ENCODE measurements at regions not wholly inside any gene's neighbourhood (a gene's known extent, or its start where the extent isn't known, plus 50 kb on each side); places are given as distances from the start of the nearest gene placed in this dataset.

- Histone ChIP-seq H3K14ac (ENCODE audit: insufficient read length) (no peak overlapping the region), H4K8ac (ENCODE audit: extremely low read depth, insufficient read depth, low read length) (no peak overlapping the region), H3K27me3 (replicated peaks in 1 of 4; ENCODE audit: control insufficient read depth in 3 of 4, extremely low read depth in 1 of 4, insufficient read depth in 3 of 4, low read length in 3 of 4) (no peaks in the 10 kb centered on the region), H3K27ac (ENCODE audit: low read depth, low read length) (no peak overlapping the region), H3K56ac (replicated peaks; ENCODE audit: insufficient read length, low read depth, low read length) (no peak overlapping the region), H2BK120ac (replicated peaks; ENCODE audit: low read depth, low read length) (no peak overlapping the region), H2BK5ac (ENCODE audit: low read depth, low read length) (no peak overlapping the region), H2AK5ac (ENCODE audit: low read depth, low read length) (no peak overlapping the region), H3K9ac (replicated peaks in 1 of 4; ENCODE audit: extremely low read depth in 1 of 4, low read depth in 3 of 4, low read length in 3 of 4) (no peak overlapping the region), H3K4ac (replicated peaks; ENCODE audit: insufficient read length, low read depth, low read length) (no peak overlapping the region), H2AFZ (ENCODE audit: low read length) (no peak overlapping the region), H3K79me2 (ENCODE audit: control insufficient read depth in 1 of 2, insufficient read depth in 2 of 2, low read length in 2 of 2) (no peaks in the 10 kb centered on the region), H4K20me1 (replicated peaks in 1 of 2; ENCODE audit: control insufficient read depth in 1 of 2, insufficient read depth in 2 of 2, low read length in 2 of 2) (no peaks in the 10 kb centered on the region), H4K5ac (ENCODE audit: insufficient read length, low read depth, low read length) (no peak overlapping the region), H3K18ac (ENCODE audit: extremely low read depth, low read length) (no peak overlapping the region), H3K4me3 (ENCODE audit: extremely low read depth in 1 of 4, insufficient read depth in 2 of 4, low read depth in 3 of 4, low read length in 4 of 4) (no peak overlapping the region), H3K4me2 (ENCODE audit: insufficient read depth in 1 of 2, low read depth in 2 of 2, low read length in 2 of 2) (no peak overlapping the region), H3K9me3 (ENCODE audit: insufficient read depth in 2 of 2, low read depth in 1 of 2, low read length in 1 of 2) (no peaks in the 10 kb centered on the region), H3K23ac (ENCODE audit: insufficient read length) (no peak overlapping the region), H4K91ac (replicated peaks; ENCODE audit: insufficient read length, low read length) (no peak overlapping the region), H3K79me1 (ENCODE audit: low read depth, low read length) (no peaks in the 10 kb centered on the region), H2BK15ac (ENCODE audit: low read length) (no peak overlapping the region), H2BK12ac (ENCODE audit: low read depth, low read length) (no peak overlapping the region), H2BK20ac (ENCODE audit: low read length) (no peak overlapping the region), H3K23me2 (ENCODE audit: low read depth, low read length) (no peaks in the 10 kb centered on the region), H3K4me1 (replicated peaks in 1 of 4; ENCODE audit: control insufficient read depth in 3 of 4, insufficient read depth in 4 of 4, low read length in 3 of 4) (no peaks in the 10 kb centered on the region), H3K36me3 (ENCODE audit: control insufficient read depth in 2 of 4, insufficient read depth in 4 of 4, low read length in 3 of 4) (no peaks in the 10 kb centered on the region)
- ChIA-PET CTCF (ENCODE audit: partially characterized antibody) (interaction anchor here (0.6 to 1.0 kb wide), 2 partner anchors 7 to 499 kb away, joined by 3 read pairs; no protein-coding TSS in a partner anchor), POLR2A (ENCODE audit: partially characterized antibody) (no interaction called here)
- no peak for DNase-seq (ENCODE audit: low read depth in 1 of 2, low spot score in 2 of 2)
- no peak for FAIRE-seq
- TF ChIP-seq RAD21 (IDR thresholded peaks at IDR 0.05 in 1 of 2, conservative IDR thresholded peaks at IDR 0.05 in 1 of 2; ENCODE audit: low read depth in 2 of 2, low read length in 2 of 2) (no peak), POLR2A (IDR thresholded peaks at IDR 0.05; ENCODE audit: control extremely low read depth in 1 of 2, low read depth in 2 of 2, low read length in 2 of 2) (no peak), TCF12 (IDR thresholded peaks at IDR 0.05; ENCODE audit: low read depth, low read length) (no peak)
These were observed 640.0 kb downstream of the TMTC2 start for GRCh38 chr12:83326666-83327065.

All from H1 (cell line).